ENCODE measurements at regions not wholly inside any gene's neighbourhood (a gene's known extent, or its start where the extent isn't known, plus 50 kb on each side); places are given as distances from the start of the nearest gene placed in this dataset.

DNA sequence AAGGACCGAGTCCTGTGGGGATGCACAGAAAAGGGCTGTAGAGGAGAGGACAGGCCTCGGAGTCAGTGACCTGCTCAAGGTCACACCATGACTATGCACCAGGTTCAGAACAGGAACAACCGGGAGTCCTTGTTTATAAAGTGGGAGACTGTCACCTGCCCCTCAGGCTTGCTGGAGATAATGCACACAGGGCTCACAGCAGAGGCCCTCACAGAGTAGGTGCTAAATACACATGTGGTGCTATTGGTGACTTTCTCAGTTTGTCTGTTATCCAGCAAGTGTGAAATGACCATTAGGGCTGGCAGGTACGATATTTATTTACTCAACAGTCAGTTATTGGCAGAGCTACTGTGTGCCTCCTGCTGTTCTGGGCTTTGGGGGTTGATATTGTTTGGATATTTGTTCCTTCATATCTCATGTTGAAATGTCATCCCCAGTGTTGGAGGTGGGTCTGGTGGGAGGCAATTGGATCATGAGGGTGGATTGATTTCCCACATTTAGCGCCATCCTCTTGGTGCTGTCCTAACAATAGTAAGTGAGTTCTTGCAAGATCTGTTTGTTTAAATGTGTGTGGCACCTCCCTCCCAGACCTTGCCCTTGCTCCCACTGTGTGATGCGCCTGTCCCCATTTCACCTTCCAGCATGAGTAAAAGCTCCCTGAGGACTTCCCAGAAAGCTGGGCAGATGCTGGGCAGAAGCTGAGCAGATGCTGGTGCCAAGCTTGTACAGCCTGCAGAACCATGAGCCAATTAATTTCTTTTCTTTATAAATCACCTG is 162.1 kb upstream of the MPHOSPH6 start:
- Histone ChIP-seq H3K14ac (replicated peaks; ENCODE audit: low read depth, low read length) (no peak overlapping the region), H2BK15ac (ENCODE audit: low read depth, low read length) (no peak overlapping the region), H3K4me1 (ENCODE audit: control insufficient read depth, insufficient read depth, low read length) (no peaks in the 10 kb centered on the region), H3K9me3 (ENCODE audit: control insufficient read depth, insufficient read depth, low read length) (no peaks in the 10 kb centered on the region), H3K4ac (ENCODE audit: low read depth, low read length) (no peak overlapping the region), H3K27ac (ENCODE audit: insufficient read depth, low read length) (no peak overlapping the region), H3K9ac (ENCODE audit: low read depth, low read length) (no peak overlapping the region), H2AK9ac (replicated peaks; ENCODE audit: low read depth, low read length, poor library complexity) (no peak overlapping the region), H4K8ac (ENCODE audit: low read depth in 2 of 2, low read length in 2 of 2) (no peak overlapping the region), H3K23ac (ENCODE audit: low read depth, low read length) (no peak overlapping the region), H3K18ac (ENCODE audit: low read depth, low read length) (no peak overlapping the region), H3K4me3 (ENCODE audit: insufficient read depth, low read depth, low read length) (no peak overlapping the region), H2AK5ac (ENCODE audit: low read depth, low read length) (no peak overlapping the region), H4K91ac (ENCODE audit: insufficient read depth, low read depth, low read length) (no peak overlapping the region), H3K4me2 (ENCODE audit: low read depth, low read length) (no peak overlapping the region), H2BK20ac (ENCODE audit: low read depth, low read length) (no peak overlapping the region), H3K9me1 (ENCODE audit: insufficient read depth, low read length) (no peaks in the 10 kb centered on the region), H2BK120ac (ENCODE audit: low read depth, low read length) (no peak overlapping the region), H2BK5ac (ENCODE audit: low read depth, low read length, poor library complexity, severe bottlenecking) (no peak overlapping the region), H2AFZ (replicated peaks; ENCODE audit: low read length, poor library complexity) (no peak overlapping the region), H4K20me1 (ENCODE audit: insufficient read depth, low read length) (no peaks in the 10 kb centered on the region), H3K56ac (ENCODE audit: extremely low read depth, insufficient read depth, low read length) (no peak overlapping the region), H3K36me3 (ENCODE audit: control insufficient read depth, insufficient read depth, low read length) (no peaks in the 10 kb centered on the region), H3K79me1 (ENCODE audit: low read depth in 1 of 2, low read length in 2 of 2) (no peaks in the 10 kb centered on the region), H3K27me3 (ENCODE audit: control insufficient read depth, insufficient read depth, low read length) (no peaks in the 10 kb centered on the region), H4K5ac (ENCODE audit: low read depth, low read length) (no peak overlapping the region)
- DNase-seq, result no peak
- CTCF ChIA-PET, result no interaction called here
- no TSS peak for BruUV-seq (replicated peaks)
- WGBS, 2 experiments (ENCODE audit: extremely low coverage in 2 of 2, insufficient read length in 1 of 2), result 32% methylated on average over 3 of the region's 6 CpGs; no CpG with 5 or more reads in 1 of the 2 experiments
- no peak for ATAC-seq (ENCODE audit: low read depth)
- intact Hi-C loops (cut with micrococcal nuclease) (no loop called here), in situ Hi-C loops (cut with MboI; ENCODE audit: low sequenced_read_pairs) (no loop called here), dilution Hi-C loops (cut with HindIII; ENCODE audit: low sequenced_read_pairs, unreplicated experiment) (no loop called here)
- no peak for TF ChIP-seq MXI1 (IDR thresholded peaks at IDR 0.05; ENCODE audit: borderline replicate concordance, low read depth, low read length)
- TF ChIP-seq CHD1 (IDR thresholded peaks at IDR 0.05; ENCODE audit: low read depth, low read length), result no peak
- no peak for TF ChIP-seq POLR2A (IDR thresholded peaks at IDR 0.05; ENCODE audit: low read depth, low read length)
- no peak for TF ChIP-seq USF2 (IDR thresholded peaks at IDR 0.05; ENCODE audit: low read depth, low read length)
- TF ChIP-seq BHLHE40 (IDR thresholded peaks at IDR 0.05; ENCODE audit: low read depth, low read length), result no peak
- no peak for TF ChIP-seq MAFK (IDR thresholded peaks at IDR 0.05; ENCODE audit: low read depth, low read length)
- TF ChIP-seq NFE2L2 (IDR thresholded peaks at IDR 0.05; ENCODE audit: low read depth, low read length), result no peak
- no peak for TF ChIP-seq MAZ (IDR thresholded peaks at IDR 0.05; ENCODE audit: borderline replicate concordance, low read depth, low read length)
- no peak for TF ChIP-seq SMC3 (IDR thresholded peaks at IDR 0.05; ENCODE audit: low read depth, low read length)
- no peak for TF ChIP-seq FOS (IDR thresholded peaks at IDR 0.05; ENCODE audit: low read depth, low read length)
- TF ChIP-seq, protein P1, sequence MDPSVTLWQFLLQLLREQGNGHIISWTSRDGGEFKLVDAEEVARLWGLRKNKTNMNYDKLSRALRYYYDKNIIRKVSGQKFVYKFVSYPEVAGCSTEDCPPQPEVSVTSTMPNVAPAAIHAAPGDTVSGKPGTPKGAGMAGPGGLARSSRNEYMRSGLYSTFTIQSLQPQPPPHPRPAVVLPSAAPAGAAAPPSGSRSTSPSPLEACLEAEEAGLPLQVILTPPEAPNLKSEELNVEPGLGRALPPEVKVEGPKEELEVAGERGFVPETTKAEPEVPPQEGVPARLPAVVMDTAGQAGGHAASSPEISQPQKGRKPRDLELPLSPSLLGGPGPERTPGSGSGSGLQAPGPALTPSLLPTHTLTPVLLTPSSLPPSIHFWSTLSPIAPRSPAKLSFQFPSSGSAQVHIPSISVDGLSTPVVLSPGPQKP (IDR thresholded peaks at IDR 0.05; ENCODE audit: borderline replicate concordance, low read depth, low read length), result no peak
- no peak for TF ChIP-seq CEBPB (IDR thresholded peaks at IDR 0.05; ENCODE audit: low read depth, low read length)
- TF ChIP-seq RAD21 (IDR thresholded peaks at IDR 0.05; ENCODE audit: low read length), result no peak
- POLR2A ChIA-PET (ENCODE audit: unreplicated experiment), result no interaction called here
